CD14-positive monocyte (primary cell): ENCODE measurements at regions not wholly inside any gene's neighbourhood (a gene's known extent, or its start where the extent isn't known, plus 50 kb on each side); places are given as distances from the start of the nearest gene placed in this dataset.

Experiments used
- DNase-seq, 3 donors: peaks; one replicate each; pipeline ENCODE4 v3.0.0-alpha.2; 2011 to 2022
- H2AFZ ChIP-seq: 2 replicates; pipeline ENCODE4 v1.6.0; 2012; ENCODE audit warnings: mild to moderate bottlenecking, low read depth, low read length, inconsistent platforms; ENCODE audit not compliant: insufficient read depth, poor library complexity, severe bottlenecking
- H3K27ac ChIP-seq, 2 donors: 1 replicate in 1 of 2; 2 replicates in 1 of 2; pipeline ENCODE4 v1.5.1; 2012 to 2013; ENCODE audit warnings: low read length in 2 of 2, control low read depth in 1 of 2, inconsistent platforms in 1 of 2, low read depth in 1 of 2, mild to moderate bottlenecking in 1 of 2
- H3K27me3 ChIP-seq, 2 donors: one replicate each; pipeline versions ENCODE4 v1.6.0 to v1.6.1; 2011 to 2013; ENCODE audit warnings: low read length in 2 of 2; ENCODE audit not compliant: control insufficient read depth in 2 of 2, insufficient read depth in 2 of 2
- H3K36me3 ChIP-seq, 2 donors: replicated peaks in 1 of 2; 1 replicate in 1 of 2; 2 replicates in 1 of 2; pipeline versions ENCODE4 v1.5.1 to v1.6.1; 2012 to 2013; ENCODE audit warnings: low read length in 2 of 2, control low read depth in 1 of 2, inconsistent platforms in 1 of 2, mild to moderate bottlenecking in 1 of 2; ENCODE audit not compliant: insufficient read depth in 2 of 2, control insufficient read depth in 1 of 2
- H3K4me1 ChIP-seq, 2 donors: 1 replicate in 1 of 2; 2 replicates in 1 of 2; pipeline versions ENCODE4 v1.5.1 to v1.6.1; 2012 to 2013; ENCODE audit warnings: low read length in 2 of 2, control low read depth in 1 of 2, inconsistent platforms in 1 of 2, mild to moderate bottlenecking in 1 of 2, moderate library complexity in 1 of 2; ENCODE audit not compliant: insufficient read depth in 2 of 2, control insufficient read depth in 1 of 2
- H3K4me2 ChIP-seq: replicated peaks from 2 replicates; pipeline ENCODE3; 2012; ENCODE audit warnings: low read length, moderate library complexity, mild to moderate bottlenecking; ENCODE audit not compliant: poor library complexity, severe bottlenecking; ENCODE audit errors: extremely low read depth
- H3K4me3 ChIP-seq, 3 experiments: fragments of 200-600 bp in 1 of 3; sonication (generic) in 1 of 3; replicated peaks in 1 of 3; 1 replicate in 2 of 3; 2 replicates in 1 of 3; pipeline ENCODE4 v1.5.1; 2011 to 2013; ENCODE audit warnings: low read length in 3 of 3, mild to moderate bottlenecking in 3 of 3, control low read depth in 2 of 3, low read depth in 2 of 3, inconsistent platforms in 1 of 3, moderate library complexity in 1 of 3
- H3K79me2 ChIP-seq: 2 replicates; pipeline ENCODE4 v1.6.0; 2012; ENCODE audit warnings: mild to moderate bottlenecking, control low read depth, inconsistent platforms, low read length, moderate library complexity; ENCODE audit not compliant: insufficient read depth
- H3K9ac ChIP-seq: 2 replicates; pipeline ENCODE4 v1.6.0; 2017; ENCODE audit warnings: low read length, mild to moderate bottlenecking; ENCODE audit not compliant: insufficient read depth, poor library complexity, severe bottlenecking
- H3K9me3 ChIP-seq, 2 donors: replicated peaks in 1 of 2; 1 replicate in 1 of 2; 2 replicates in 1 of 2; pipeline versions ENCODE4 v1.5.1 to v1.6.1; 2012 to 2013; ENCODE audit warnings: low read length in 2 of 2, control low read depth in 1 of 2; ENCODE audit not compliant: control insufficient read depth in 1 of 2, insufficient read depth in 1 of 2
- H4K20me1 ChIP-seq: 2 replicates; pipeline ENCODE4 v1.6.0; 2012; ENCODE audit warnings: mild to moderate bottlenecking, low read length, control low read depth, moderate library complexity; ENCODE audit not compliant: insufficient read depth
- H3K27ac Mint-ChIP-seq, 7 donors: one replicate each; pipeline ENCODE4 v1.8.0; 2020; ENCODE audit warnings: mild to moderate bottlenecking in 7 of 7, mixed read lengths in 7 of 7, moderate library complexity in 6 of 7, inconsistent platforms in 2 of 7
- H3K27me3 Mint-ChIP-seq, 3 donors: one replicate each; pipeline ENCODE4 v1.8.0; 2021 to 2022; ENCODE audit warnings: low read depth in 3 of 3, mild to moderate bottlenecking in 3 of 3, mixed read lengths in 3 of 3, moderate library complexity in 3 of 3, inconsistent platforms in 1 of 3
- H3K36me3 Mint-ChIP-seq, 2 donors: one replicate each; pipeline ENCODE4 v1.8.0; 2020; ENCODE audit warnings: mixed read lengths in 2 of 2, inconsistent platforms in 1 of 2, mild to moderate bottlenecking in 1 of 2
- H3K4me1 Mint-ChIP-seq: one replicate; pipeline ENCODE4 v1.8.0; 2020; ENCODE audit warnings: mild to moderate bottlenecking, mixed read lengths
- H3K4me3 Mint-ChIP-seq, 2 donors: one replicate each; pipeline ENCODE4 v1.8.0; 2020; ENCODE audit warnings: mild to moderate bottlenecking in 2 of 2, mixed read lengths in 2 of 2, moderate library complexity in 1 of 2
- H3K9me3 Mint-ChIP-seq, 7 donors: one replicate each; pipeline ENCODE4 v1.8.0; 2020 to 2022; ENCODE audit warnings: mixed read lengths in 7 of 7, mild to moderate bottlenecking in 6 of 7, moderate library complexity in 6 of 7, inconsistent platforms in 2 of 7
- CTCF ChIP-seq: fragments of 200-600 bp; IDR thresholded peaks from one replicate; pipeline ENCODE4 v1.8.0; 2022; ENCODE audit warnings: antibody characterized with exemption, mild to moderate bottlenecking
- WGBS: methylation state at CpG from one replicate; pipeline ENCODE4 v1.1.5; 2013; ENCODE audit warnings: missing lambda C conversion rate; ENCODE audit not compliant: insufficient coverage; 5-methylcytosine and 5-hydroxymethylcytosine counted together
- intact Hi-C, 2 donors: fragments of 100-400 bp; cut with micrococcal nuclease; formaldehyde crosslinking; loops; one replicate each; pipeline versions ENCODE4 v1.15.0 to v1.15.1; 2023

GRCh38 chr10:108638225-108638624, 1285.1 kb downstream of the XPNPEP1 start:
- Mint-ChIP-seq H3K9me3 (peaks cover 0 to 10% (median 3%) of the 10 kb centered on the region in 7 donors), H3K4me1 (no peaks in the 10 kb centered on the region), H3K27me3 (no peaks in the 10 kb centered on the region), H3K27ac (no peak overlapping the region), H3K4me3 (no peak overlapping the region), H3K36me3 (no peaks in the 10 kb centered on the region)
- intact Hi-C loops: no loop called here
- Histone ChIP-seq H3K36me3 (no peaks in the 10 kb centered on the region), H3K9ac (no peak overlapping the region), H2AFZ (no peak overlapping the region), H3K27me3 (no peaks in the 10 kb centered on the region), H3K9me3 (peaks cover 0 to 2% of the 10 kb centered on the region in 2 donors), H3K4me2 (no peak overlapping the region), H3K79me2 (no peaks in the 10 kb centered on the region), H4K20me1 (no peaks in the 10 kb centered on the region), H3K4me3 (no peak overlapping the region), H3K27ac (no peak overlapping the region), H3K4me1 (no peaks in the 10 kb centered on the region)
- WGBS: 86% methylated on average over 3 of the region's 3 CpGs
- DNase-seq: no peak
- no peak for TF ChIP-seq CTCF

GRCh38 chr10:108633046-108633445, 1290.3 kb downstream of the XPNPEP1 start:
- H3K4me3 Mint-ChIP-seq: no peak overlapping the region

More at GRCh38 chr10:108633046-108633445, 1290.3 kb downstream of the XPNPEP1 start:
- no peak for DNase-seq
- Mint-ChIP-seq H3K4me1 (no peaks in the 10 kb centered on the region), H3K36me3 (no peaks in the 10 kb centered on the region), H3K27me3 (no peaks in the 10 kb centered on the region), H3K27ac (no peak overlapping the region), H3K9me3 (peaks cover 0 to 4% (median 2%) of the 10 kb centered on the region in 7 donors)
- Histone ChIP-seq H3K27ac (no peak overlapping the region), H3K36me3 (no peaks in the 10 kb centered on the region), H3K4me1 (no peaks in the 10 kb centered on the region), H3K4me3 (no peak overlapping the region), H3K27me3 (no peaks in the 10 kb centered on the region), H4K20me1 (no peaks in the 10 kb centered on the region), H3K79me2 (no peaks in the 10 kb centered on the region), H2AFZ (no peak overlapping the region), H3K9me3 (no peaks in the 10 kb centered on the region), H3K4me2 (no peak overlapping the region), H3K9ac (no peak overlapping the region)
- WGBS: no CpG with 5 or more reads among the region's 2 CpGs
- TF ChIP-seq CTCF: no peak
- intact Hi-C loops: no loop called here
